ENCODE measurements at regions not wholly inside any gene's neighbourhood (a gene's known extent, or its start where the extent isn't known, plus 50 kb on each side); places are given as distances from the start of the nearest gene placed in this dataset.

- no peak for TF ChIP-seq EZH2 (IDR thresholded peaks at IDR 0.05; ENCODE audit: insufficient read depth, low read length)
- TF ChIP-seq, protein P1, sequence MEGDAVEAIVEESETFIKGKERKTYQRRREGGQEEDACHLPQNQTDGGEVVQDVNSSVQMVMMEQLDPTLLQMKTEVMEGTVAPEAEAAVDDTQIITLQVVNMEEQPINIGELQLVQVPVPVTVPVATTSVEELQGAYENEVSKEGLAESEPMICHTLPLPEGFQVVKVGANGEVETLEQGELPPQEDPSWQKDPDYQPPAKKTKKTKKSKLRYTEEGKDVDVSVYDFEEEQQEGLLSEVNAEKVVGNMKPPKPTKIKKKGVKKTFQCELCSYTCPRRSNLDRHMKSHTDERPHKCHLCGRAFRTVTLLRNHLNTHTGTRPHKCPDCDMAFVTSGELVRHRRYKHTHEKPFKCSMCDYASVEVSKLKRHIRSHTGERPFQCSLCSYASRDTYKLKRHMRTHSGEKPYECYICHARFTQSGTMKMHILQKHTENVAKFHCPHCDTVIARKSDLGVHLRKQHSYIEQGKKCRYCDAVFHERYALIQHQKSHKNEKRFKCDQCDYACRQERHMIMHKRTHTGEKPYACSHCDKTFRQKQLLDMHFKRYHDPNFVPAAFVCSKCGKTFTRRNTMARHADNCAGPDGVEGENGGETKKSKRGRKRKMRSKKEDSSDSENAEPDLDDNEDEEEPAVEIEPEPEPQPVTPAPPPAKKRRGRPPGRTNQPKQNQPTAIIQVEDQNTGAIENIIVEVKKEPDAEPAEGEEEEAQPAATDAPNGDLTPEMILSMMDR (IDR thresholded peaks at IDR 0.05; ENCODE audit: insufficient read depth, low read depth, low read length) = no peak
- H3K4me1 Mint-ChIP-seq (ENCODE audit: low read depth, unreplicated experiment) = no peaks in the 10 kb centered on the region
These were observed 419.6 kb downstream of the NPIPA7 start for GRCh38 chr16:16798504-16798903.

GRCh38 chr16:16805809-16806208, 426.9 kb downstream of the NPIPA7 start:
- no peak overlapping the region for H3K9ac ChIP-seq (ENCODE audit: low read length)
- no peaks in the 10 kb centered on the region for H3K4me1 ChIP-seq (ENCODE audit: insufficient read depth, low read length)
- H3K36me3 Mint-ChIP-seq (ENCODE audit: low read depth, unreplicated experiment) = no peaks in the 10 kb centered on the region
- no peaks in the 10 kb centered on the region for H3K79me2 ChIP-seq (ENCODE audit: insufficient read depth, low read length)
- DNase-seq (ENCODE audit: low read depth) = no peak
- no peak for FAIRE-seq
- no peak overlapping the region for H3K27ac ChIP-seq (ENCODE audit: low read depth, low read length)
- no peaks in the 10 kb centered on the region for H3K36me3 ChIP-seq (ENCODE audit: insufficient read depth, low read length)
- H3K4me2 ChIP-seq (ENCODE audit: low read length) = no peak overlapping the region
- peaks cover 19% of the 10 kb centered on the region for H3K27me3 Mint-ChIP-seq (ENCODE audit: low read depth, unreplicated experiment)
- TF ChIP-seq, protein P1 (IDR thresholded peaks at IDR 0.05; ENCODE audit: insufficient read depth, low read depth, low read length) = no peak
- TF ChIP-seq EZH2 (IDR thresholded peaks at IDR 0.05; ENCODE audit: insufficient read depth, low read length) = no peak
- H3K9me3 Mint-ChIP-seq (ENCODE audit: unreplicated experiment) = no peaks in the 10 kb centered on the region
- H3K27ac Mint-ChIP-seq (ENCODE audit: unreplicated experiment) = no peak overlapping the region
- H4K20me1 ChIP-seq (ENCODE audit: insufficient read depth, low read length) = no peaks in the 10 kb centered on the region
- no peak overlapping the region for H3K4me3 Mint-ChIP-seq (ENCODE audit: unreplicated experiment)
- H3K9me3 ChIP-seq (ENCODE audit: insufficient read depth, low read depth, low read length) = no peaks in the 10 kb centered on the region
- no peak overlapping the region for H2AFZ ChIP-seq (ENCODE audit: low read depth, low read length)
- H3K4me3 ChIP-seq (ENCODE audit: insufficient read depth, low read depth, low read length) = no peak overlapping the region
- no peaks in the 10 kb centered on the region for H3K4me1 Mint-ChIP-seq (ENCODE audit: low read depth, unreplicated experiment)
- no peaks in the 10 kb centered on the region for H3K27me3 ChIP-seq (ENCODE audit: insufficient read depth, low read length)

More at GRCh38 chr16:16798504-16798903, 419.6 kb downstream of the NPIPA7 start:
- H3K27ac ChIP-seq (ENCODE audit: low read depth, low read length) = no peak overlapping the region
- H3K27me3 Mint-ChIP-seq (ENCODE audit: low read depth, unreplicated experiment) = peaks cover 40% of the 10 kb centered on the region
- H3K4me2 ChIP-seq (ENCODE audit: low read length) = no peak overlapping the region
- no peak overlapping the region for H3K9ac ChIP-seq (ENCODE audit: low read length)
- H2AFZ ChIP-seq (ENCODE audit: low read depth, low read length) = no peak overlapping the region
- H3K36me3 ChIP-seq (ENCODE audit: insufficient read depth, low read length) = no peaks in the 10 kb centered on the region
- H3K4me1 ChIP-seq (ENCODE audit: insufficient read depth, low read length) = no peaks in the 10 kb centered on the region
- H3K36me3 Mint-ChIP-seq (ENCODE audit: low read depth, unreplicated experiment) = peaks cover 2% of the 10 kb centered on the region
- no peaks in the 10 kb centered on the region for H3K27me3 ChIP-seq (ENCODE audit: insufficient read depth, low read length)
- no peak for DNase-seq (ENCODE audit: low read depth)
- no peak overlapping the region for H3K4me3 ChIP-seq (ENCODE audit: insufficient read depth, low read depth, low read length)
- no peaks in the 10 kb centered on the region for H3K9me3 ChIP-seq (ENCODE audit: insufficient read depth, low read depth, low read length)
- H3K27ac Mint-ChIP-seq (ENCODE audit: unreplicated experiment) = no peak overlapping the region
- H3K4me3 Mint-ChIP-seq (ENCODE audit: unreplicated experiment) = no peak overlapping the region
- H4K20me1 ChIP-seq (ENCODE audit: insufficient read depth, low read length) = no peaks in the 10 kb centered on the region
- no peak for FAIRE-seq
- peaks cover 3% of the 10 kb centered on the region for H3K9me3 Mint-ChIP-seq (ENCODE audit: unreplicated experiment)
- H3K79me2 ChIP-seq (ENCODE audit: insufficient read depth, low read length) = no peaks in the 10 kb centered on the region

DNA sequence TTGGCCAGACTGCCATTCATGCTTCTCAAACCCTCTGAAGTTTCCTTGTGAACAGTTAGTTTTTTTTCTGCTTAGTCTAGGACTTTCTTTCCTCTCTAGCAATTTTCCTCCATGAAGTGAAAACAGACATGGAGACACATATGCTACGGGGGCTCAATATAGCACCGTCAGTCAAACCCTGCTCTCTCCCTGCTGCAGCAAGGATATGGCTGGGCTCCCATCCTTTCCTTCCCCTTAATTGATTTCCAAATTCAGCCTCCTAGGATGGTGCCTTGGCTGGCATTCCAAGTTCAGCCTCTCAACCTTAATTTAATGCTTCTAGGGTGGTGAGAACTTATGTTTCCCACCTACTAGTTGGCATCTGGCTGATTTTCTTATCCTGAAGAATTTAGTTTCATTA, 436.7 kb downstream of the NPIPA7 start:
- Mint-ChIP-seq H3K27ac (ENCODE audit: unreplicated experiment) (no peak overlapping the region), H3K4me3 (ENCODE audit: unreplicated experiment) (no peak overlapping the region), H3K27me3 (ENCODE audit: low read depth, unreplicated experiment) (peaks cover 44% of the 10 kb centered on the region), H3K9me3 (ENCODE audit: unreplicated experiment) (peaks cover 4% of the 10 kb centered on the region), H3K36me3 (ENCODE audit: low read depth, unreplicated experiment) (no peaks in the 10 kb centered on the region), H3K4me1 (ENCODE audit: low read depth, unreplicated experiment) (no peaks in the 10 kb centered on the region)
- DNase-seq (ENCODE audit: low read depth) = no peak
- FAIRE-seq = no peak
- H2AFZ ChIP-seq (ENCODE audit: low read depth, low read length) = no peak overlapping the region
- peaks cover 4% of the 10 kb centered on the region for H3K9me3 ChIP-seq (ENCODE audit: insufficient read depth, low read depth, low read length)
- H3K27me3 ChIP-seq (ENCODE audit: insufficient read depth, low read length) = no peaks in the 10 kb centered on the region
- no peak overlapping the region for H3K27ac ChIP-seq (ENCODE audit: low read depth, low read length)
- no peak overlapping the region for H3K4me3 ChIP-seq (ENCODE audit: insufficient read depth, low read depth, low read length)
- no peaks in the 10 kb centered on the region for H3K4me1 ChIP-seq (ENCODE audit: insufficient read depth, low read length)
- H3K4me2 ChIP-seq (ENCODE audit: low read length) = no peak overlapping the region
- no peaks in the 10 kb centered on the region for H3K36me3 ChIP-seq (ENCODE audit: insufficient read depth, low read length)
- TF ChIP-seq, protein P1 (IDR thresholded peaks at IDR 0.05; ENCODE audit: insufficient read depth, low read depth, low read length) = no peak
- no peak for TF ChIP-seq EZH2 (IDR thresholded peaks at IDR 0.05; ENCODE audit: insufficient read depth, low read length)
- no peaks in the 10 kb centered on the region for H4K20me1 ChIP-seq (ENCODE audit: insufficient read depth, low read length)
- H3K9ac ChIP-seq (ENCODE audit: low read length) = no peak overlapping the region
- no peaks in the 10 kb centered on the region for H3K79me2 ChIP-seq (ENCODE audit: insufficient read depth, low read length)

Measured in astrocyte (in vitro differentiated cells and primary cell).